ENCODE measurements at regions not wholly inside any gene's neighbourhood (a gene's known extent, or its start where the extent isn't known, plus 50 kb on each side); places are given as distances from the start of the nearest gene placed in this dataset.

GRCh38 chr13:72253754-72254153, 386.8 kb upstream of the DACH1 start:
- TF ChIP-seq, protein P1, sequence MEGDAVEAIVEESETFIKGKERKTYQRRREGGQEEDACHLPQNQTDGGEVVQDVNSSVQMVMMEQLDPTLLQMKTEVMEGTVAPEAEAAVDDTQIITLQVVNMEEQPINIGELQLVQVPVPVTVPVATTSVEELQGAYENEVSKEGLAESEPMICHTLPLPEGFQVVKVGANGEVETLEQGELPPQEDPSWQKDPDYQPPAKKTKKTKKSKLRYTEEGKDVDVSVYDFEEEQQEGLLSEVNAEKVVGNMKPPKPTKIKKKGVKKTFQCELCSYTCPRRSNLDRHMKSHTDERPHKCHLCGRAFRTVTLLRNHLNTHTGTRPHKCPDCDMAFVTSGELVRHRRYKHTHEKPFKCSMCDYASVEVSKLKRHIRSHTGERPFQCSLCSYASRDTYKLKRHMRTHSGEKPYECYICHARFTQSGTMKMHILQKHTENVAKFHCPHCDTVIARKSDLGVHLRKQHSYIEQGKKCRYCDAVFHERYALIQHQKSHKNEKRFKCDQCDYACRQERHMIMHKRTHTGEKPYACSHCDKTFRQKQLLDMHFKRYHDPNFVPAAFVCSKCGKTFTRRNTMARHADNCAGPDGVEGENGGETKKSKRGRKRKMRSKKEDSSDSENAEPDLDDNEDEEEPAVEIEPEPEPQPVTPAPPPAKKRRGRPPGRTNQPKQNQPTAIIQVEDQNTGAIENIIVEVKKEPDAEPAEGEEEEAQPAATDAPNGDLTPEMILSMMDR (IDR thresholded peaks at IDR 0.05; ENCODE audit: low read length): no peak
- no peak for TF ChIP-seq EZH2 (optimal IDR thresholded peaks at IDR 0.05; ENCODE audit: low read depth, low read length)
